GM12872 (cell line): ENCODE measurements at regions not wholly inside any gene's neighbourhood (a gene's known extent, or its start where the extent isn't known, plus 50 kb on each side); places are given as distances from the start of the nearest gene placed in this dataset.
A peak's percentile ranks its signal among the peaks of the same experiment; 100 is the strongest.

Experiments
- TF ChIP-seq, protein P1 (sequence below): IDR thresholded peaks from 3 replicates; pipeline ENCODE4 v1.5.1; 2011; ENCODE audit warnings: low read depth, mild to moderate bottlenecking, low read length, moderate library complexity; ENCODE audit not compliant: insufficient read depth

DNA sequence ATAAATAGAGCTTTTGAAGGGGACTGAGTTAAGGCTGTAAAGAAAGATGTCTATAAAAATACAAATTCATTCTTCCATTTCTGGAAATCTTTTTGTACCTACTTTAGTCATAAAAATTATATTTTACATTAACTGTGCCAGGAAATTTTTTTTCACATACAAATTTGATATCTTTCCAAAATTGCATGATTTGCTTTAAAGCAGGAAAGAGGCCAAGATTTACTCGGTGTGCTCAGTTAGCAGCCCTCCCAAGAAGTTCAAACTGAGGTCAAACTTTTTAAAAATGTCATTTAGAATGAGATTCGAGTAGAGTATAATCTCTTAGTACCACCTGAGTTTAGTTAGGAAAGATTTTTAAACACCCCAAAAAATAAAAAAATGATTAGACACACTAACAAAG, 173.2 kb upstream of the GRIP1 start:
- TF ChIP-seq, protein P1, sequence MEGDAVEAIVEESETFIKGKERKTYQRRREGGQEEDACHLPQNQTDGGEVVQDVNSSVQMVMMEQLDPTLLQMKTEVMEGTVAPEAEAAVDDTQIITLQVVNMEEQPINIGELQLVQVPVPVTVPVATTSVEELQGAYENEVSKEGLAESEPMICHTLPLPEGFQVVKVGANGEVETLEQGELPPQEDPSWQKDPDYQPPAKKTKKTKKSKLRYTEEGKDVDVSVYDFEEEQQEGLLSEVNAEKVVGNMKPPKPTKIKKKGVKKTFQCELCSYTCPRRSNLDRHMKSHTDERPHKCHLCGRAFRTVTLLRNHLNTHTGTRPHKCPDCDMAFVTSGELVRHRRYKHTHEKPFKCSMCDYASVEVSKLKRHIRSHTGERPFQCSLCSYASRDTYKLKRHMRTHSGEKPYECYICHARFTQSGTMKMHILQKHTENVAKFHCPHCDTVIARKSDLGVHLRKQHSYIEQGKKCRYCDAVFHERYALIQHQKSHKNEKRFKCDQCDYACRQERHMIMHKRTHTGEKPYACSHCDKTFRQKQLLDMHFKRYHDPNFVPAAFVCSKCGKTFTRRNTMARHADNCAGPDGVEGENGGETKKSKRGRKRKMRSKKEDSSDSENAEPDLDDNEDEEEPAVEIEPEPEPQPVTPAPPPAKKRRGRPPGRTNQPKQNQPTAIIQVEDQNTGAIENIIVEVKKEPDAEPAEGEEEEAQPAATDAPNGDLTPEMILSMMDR = no peak

DNA sequence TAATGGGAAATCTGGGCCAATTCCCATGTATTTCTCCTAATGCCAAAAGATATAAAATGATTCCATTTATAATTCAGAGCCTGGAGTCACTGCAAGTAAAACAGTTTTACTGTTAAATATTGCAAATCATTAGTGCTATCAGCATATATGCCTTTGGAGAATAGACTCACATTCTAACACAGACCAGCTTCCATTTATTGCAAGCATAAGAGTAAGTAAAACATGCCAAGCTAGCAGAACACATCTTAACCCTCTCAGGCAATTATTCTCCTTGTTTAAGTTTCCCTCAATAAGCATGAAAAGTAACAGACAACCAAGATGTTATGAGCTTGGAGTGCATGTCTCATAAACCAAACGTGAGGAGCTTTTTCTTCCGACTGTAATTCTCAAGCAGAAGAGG, 173.9 kb upstream of the GRIP1 start:
- TF ChIP-seq, protein P1 = no peak

DNA sequence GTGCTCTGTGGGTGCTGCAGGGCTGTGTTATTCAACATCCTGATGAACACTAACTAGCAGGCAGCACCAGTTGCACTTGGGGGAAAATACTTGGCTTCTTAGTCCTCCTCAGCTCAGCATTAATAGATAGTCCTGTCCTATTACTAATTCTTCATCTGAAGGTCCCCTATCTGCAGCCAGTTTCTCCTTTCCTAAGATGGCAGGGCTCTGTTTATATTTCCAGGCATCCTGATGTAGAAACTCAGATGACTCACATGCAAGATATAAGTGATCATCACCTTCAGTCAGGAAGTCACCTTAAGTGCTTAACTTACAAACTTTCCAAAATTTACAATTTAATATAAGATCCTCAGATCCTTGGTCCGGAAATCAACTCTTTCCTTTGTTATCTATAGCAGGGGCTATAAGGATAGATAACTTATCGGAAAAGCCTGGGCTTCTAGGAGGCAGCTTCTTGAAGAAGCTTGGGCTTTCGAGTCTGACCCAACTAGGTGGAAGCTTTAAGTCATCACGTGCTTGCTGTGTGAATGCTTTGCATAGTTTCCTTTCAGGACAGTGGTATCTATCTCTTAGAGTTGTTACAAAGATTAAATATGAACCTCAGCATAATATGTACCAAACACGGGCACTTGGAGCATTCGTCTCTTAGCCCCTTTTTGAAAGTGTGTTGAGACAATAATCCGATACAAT, 181.0 kb upstream of the GRIP1 start:
- TF ChIP-seq, protein P1 = no peak

DNA sequence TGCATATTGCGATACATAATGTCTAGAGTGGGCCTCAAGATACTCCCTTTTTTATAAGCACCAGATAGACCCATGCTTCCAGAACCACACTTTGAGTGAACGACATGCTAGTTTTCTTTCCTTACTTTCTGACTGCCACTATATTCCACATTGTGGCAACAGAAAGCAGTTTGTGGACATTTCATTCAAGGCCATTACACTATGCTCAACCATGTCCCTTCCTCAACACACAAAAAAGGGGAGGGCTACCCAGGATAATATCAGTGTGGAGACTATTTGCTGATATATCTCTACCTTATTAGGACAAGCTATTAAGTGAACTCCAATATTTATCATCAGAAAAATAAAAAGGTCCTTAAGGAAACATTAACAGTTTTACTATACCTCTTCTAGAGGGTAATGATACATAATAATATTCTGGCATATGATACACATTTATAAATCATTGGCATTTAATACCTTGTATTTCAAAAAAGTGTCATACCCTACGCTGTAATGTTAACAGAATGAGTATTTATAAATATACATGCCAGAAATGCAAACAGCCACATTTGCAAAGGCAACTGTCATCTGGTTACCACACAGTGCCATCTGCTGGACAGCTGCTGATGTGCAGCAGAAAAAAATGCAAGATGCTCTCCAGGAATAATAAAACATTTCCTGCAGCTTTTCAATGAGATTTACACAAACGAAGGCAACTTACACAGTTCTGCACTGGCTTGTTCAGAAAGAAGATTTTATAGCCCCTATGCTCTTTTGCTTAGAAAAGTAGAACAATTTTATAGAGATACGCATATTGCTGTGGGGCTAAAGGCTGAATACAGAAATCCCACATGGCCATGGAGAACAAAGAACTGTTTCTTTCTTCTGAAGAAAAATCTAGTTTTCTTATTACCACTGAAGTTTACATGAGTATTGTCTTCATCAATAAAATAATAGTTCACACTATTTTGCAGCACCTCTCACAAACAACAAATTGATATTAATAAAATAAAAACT, 182.2 kb upstream of the GRIP1 start:
- TF ChIP-seq, protein P1 = peak; percentile 80

DNA sequence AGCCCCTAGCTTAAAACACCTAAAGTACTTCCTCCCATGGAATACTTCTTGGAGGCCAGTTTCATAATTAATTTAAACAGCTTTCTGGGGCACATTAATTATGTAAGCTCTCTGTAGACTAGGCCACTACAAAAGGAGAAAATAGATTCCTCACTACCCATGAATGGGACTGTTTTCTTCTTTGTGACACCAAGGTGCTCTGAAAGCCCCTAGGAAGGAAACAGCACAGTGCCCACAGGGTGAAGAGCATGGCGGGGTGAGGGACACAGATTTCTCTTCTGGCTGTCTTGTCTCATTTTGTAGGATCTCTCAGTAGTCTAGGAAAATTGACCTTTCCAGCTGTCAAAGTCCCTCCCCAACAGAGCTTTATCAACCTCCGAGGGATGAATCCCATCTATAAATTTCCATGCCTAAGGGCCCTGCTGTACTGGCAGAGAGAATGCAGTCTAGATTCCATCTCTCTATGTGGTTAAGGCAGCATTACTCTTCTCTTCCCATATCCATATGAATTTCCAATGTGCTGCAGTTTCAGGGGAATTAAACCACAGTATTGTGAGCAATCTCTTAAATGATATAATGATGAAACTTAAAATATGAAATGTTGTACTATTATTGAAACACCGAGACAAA, 183.6 kb upstream of the GRIP1 start:
- TF ChIP-seq, protein P1 = no peak

DNA sequence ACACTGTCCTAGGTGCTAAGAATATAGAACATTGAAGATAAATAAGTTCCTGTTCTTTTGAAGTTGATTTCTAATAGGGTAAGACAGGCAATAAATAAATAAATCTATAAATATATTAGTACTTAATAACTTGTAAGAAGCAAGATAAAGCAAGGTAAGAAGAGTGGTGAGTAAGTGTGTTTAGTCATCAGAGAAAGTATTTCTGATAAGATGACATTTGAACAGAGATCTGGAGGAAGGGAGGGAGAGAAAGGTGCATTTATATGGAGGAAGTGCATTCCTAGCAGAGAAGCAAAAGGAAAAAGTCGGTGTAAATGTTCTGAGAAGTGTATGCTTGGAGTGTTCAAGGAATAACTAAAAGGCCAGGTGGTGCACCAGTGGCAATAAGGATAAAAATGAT, 184.4 kb upstream of the GRIP1 start:
- TF ChIP-seq, protein P1 = no peak

DNA sequence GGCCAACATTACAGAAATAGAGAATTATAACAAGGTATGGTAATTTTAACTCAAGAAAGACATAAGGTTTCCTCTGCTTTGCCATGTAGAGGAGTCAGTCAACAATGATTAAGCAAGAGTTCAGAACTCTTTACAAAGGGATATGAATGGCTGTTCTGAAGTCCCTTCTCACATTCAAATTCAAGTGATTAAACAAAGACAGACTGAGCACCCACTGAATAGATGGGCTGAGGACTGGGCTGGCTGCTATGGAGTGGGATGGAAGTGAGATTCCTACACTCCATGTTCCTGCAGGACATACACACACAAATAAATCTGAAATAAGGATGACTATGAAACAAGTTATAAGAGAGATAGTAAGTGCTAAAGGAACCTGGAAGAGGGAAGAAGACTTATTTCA, 199.0 kb upstream of the GRIP1 start:
- TF ChIP-seq, protein P1 = no peak
